ENCODE measurements at regions not wholly inside any gene's neighbourhood (a gene's known extent, or its start where the extent isn't known, plus 50 kb on each side); places are given as distances from the start of the nearest gene placed in this dataset.

GRCh38 chr4:63155561-63155960 is 1253.7 kb downstream of the TECRL start:
- no peak for DNase-seq
- Histone ChIP-seq H4K8ac (replicated peaks; ENCODE audit: insufficient read length, low read depth, low read length) (no peak overlapping the region), H3K79me1 (ENCODE audit: insufficient read depth, low read depth, low read length, poor library complexity, severe bottlenecking) (no peaks in the 10 kb centered on the region), H2BK15ac (ENCODE audit: low read depth, low read length) (no peak overlapping the region), H3T11ph (ENCODE audit: low read length) (no peak overlapping the region), H4K5ac (ENCODE audit: insufficient read length, low read depth, low read length) (no peak overlapping the region), H2BK12ac (ENCODE audit: insufficient read length, low read depth, low read length) (no peak overlapping the region), H3K4me1 (ENCODE audit: insufficient read depth, low read length) (no peaks in the 10 kb centered on the region), H3K9ac (ENCODE audit: extremely low read depth, insufficient read length, low read length) (no peak overlapping the region), H2BK5ac (ENCODE audit: insufficient read length, low read length) (no peak overlapping the region), H2BK120ac (ENCODE audit: low read depth, low read length, poor library complexity, severe bottlenecking) (no peak overlapping the region), H3K18ac (ENCODE audit: insufficient read length, low read depth, low read length) (no peak overlapping the region), H3K23ac (ENCODE audit: insufficient read length, low read depth, low read length) (no peak overlapping the region), H3K27ac (ENCODE audit: insufficient read length, low read depth, low read length) (no peak overlapping the region), H2AFZ (ENCODE audit: low read length) (no peak overlapping the region), H2BK20ac (ENCODE audit: low read depth, low read length, poor library complexity, severe bottlenecking) (no peak overlapping the region), H3K27me3 (ENCODE audit: insufficient read depth, low read length) (no peaks in the 10 kb centered on the region), H3K56ac (ENCODE audit: insufficient read length, low read depth, low read length) (no peak overlapping the region), H4K91ac (ENCODE audit: insufficient read length, low read depth, low read length) (no peak overlapping the region), H3K23me2 (ENCODE audit: insufficient read length, low read depth, low read length, poor library complexity, severe bottlenecking) (no peaks in the 10 kb centered on the region), H4K20me1 (ENCODE audit: control insufficient read depth, insufficient read depth, insufficient read length) (no peaks in the 10 kb centered on the region), H3K9me3 (ENCODE audit: control insufficient read depth, low read depth, low read length) (no peaks in the 10 kb centered on the region), H3K14ac (ENCODE audit: insufficient read depth, low read length) (no peak overlapping the region), H2AK5ac (ENCODE audit: insufficient read length, low read length) (no peak overlapping the region), H3K4ac (ENCODE audit: low read depth, low read length) (no peak overlapping the region), H3K79me2 (ENCODE audit: insufficient read depth, low read length) (no peaks in the 10 kb centered on the region), H3K4me2 (ENCODE audit: insufficient read depth, insufficient read length, low read length) (no peak overlapping the region)
- H3K27ac Mint-ChIP-seq, result no peak overlapping the region
- H3K27me3 Mint-ChIP-seq (ENCODE audit: low read depth), result no peaks in the 10 kb centered on the region
- peaks cover 2 to 10% (median 6%) of the 10 kb centered on the region in 3 experiments; a peak in 5 of 7 replicates for H3K36me3 Mint-ChIP-seq (ENCODE audit: insufficient read depth in 1 of 3, low read depth in 3 of 3)
- H3K4me3 Mint-ChIP-seq, result no peak overlapping the region
- WGBS (ENCODE audit: extremely low coverage, insufficient read length, low lambda C conversion rate), result no CpG with 5 or more reads among the region's 1 CpG
- H3K4me1 Mint-ChIP-seq, result no peaks in the 10 kb centered on the region
- no peak for TF ChIP-seq CTCF (conservative IDR thresholded peaks at IDR 0.05)
- H3K9me3 Mint-ChIP-seq, result peaks cover 17 to 23% of the 10 kb centered on the region in 2 experiments

Data from H9 (cell line).